Esophagus squamous epithelium (tissue), 5 donors: ENCODE measurements at regions not wholly inside any gene's neighbourhood (a gene's known extent, or its start where the extent isn't known, plus 50 kb on each side); places are given as distances from the start of the nearest gene placed in this dataset.

Experiments used
- DNase-seq: peaks from one replicate; lab custom pipeline; 2025; lab: John Stamatoyannopoulos, UW
- H3K27ac ChIP-seq, 4 donors: fragments of 200-600 bp; sonication (generic); one replicate each; pipeline ENCODE4 v1.5.1; 2016 to 2019; ENCODE audit warnings: mild to moderate bottlenecking in 1 of 4
- H3K27me3 ChIP-seq, 4 donors: fragments of 200-600 bp; sonication (generic); 1 replicate in 3 of 4; 2 replicates in 1 of 4; pipeline versions ENCODE4 v1.5.1 to v1.6.0; 2017 to 2021; ENCODE audit warnings: antibody characterized with exemption in 1 of 4
- H3K36me3 ChIP-seq, 3 donors: fragments of 200-600 bp; sonication (generic); one replicate each; pipeline ENCODE4 v1.5.1; 2016 to 2019
- H3K4me1 ChIP-seq, 3 donors: fragments of 200-600 bp; sonication (generic); one replicate each; pipeline ENCODE4 v1.5.1; 2017 to 2019
- H3K4me3 ChIP-seq, 4 donors: fragments of 200-600 bp; sonication (generic); 1 replicate in 3 of 4; 2 replicates in 1 of 4; pipeline ENCODE4 v1.5.1; 2016 to 2019; ENCODE audit warnings: mild to moderate bottlenecking in 2 of 4, moderate library complexity in 1 of 4
- H3K9me3 ChIP-seq, 3 donors: fragments of 200-600 bp; sonication (generic); one replicate each; pipeline ENCODE4 v1.5.1; 2016 to 2019
- POLR2A ChIP-seq, 4 donors: fragments of 450-650 bp; IDR thresholded peaks; one replicate each; pipeline ENCODE4 v1.6.1; 2017; ENCODE audit warnings: antibody characterized with exemption in 4 of 4, mild to moderate bottlenecking in 4 of 4, moderate library complexity in 3 of 4
- WGBS, 2 donors: methylation state at CpG; one replicate each; pipeline ENCODE4 v1.1.5; 2018; 5-methylcytosine and 5-hydroxymethylcytosine counted together
- intact Hi-C: fragments of 100-400 bp; cut with DNase I; formaldehyde crosslinking; loops from one replicate; pipeline ENCODE4 v1.15.0; 2022
- TF ChIP-seq, protein P1 (sequence below), 6 experiments: fragments of 450-650 bp in 4 of 6; fragments of 200-600 bp in 2 of 6; sonication (generic) in 2 of 6; IDR thresholded peaks; one replicate each; pipeline ENCODE4 v1.5.1; 2016 to 2019; ENCODE audit warnings: antibody characterized with exemption in 6 of 6, mild to moderate bottlenecking in 4 of 6, moderate library complexity in 4 of 6
- donor health status: DM: yes; HTN: yes; CAD: no.

- Histone ChIP-seq H3K9me3 (no peaks in the 10 kb centered on the region), H3K4me1 (no peaks in the 10 kb centered on the region), H3K36me3 (no peaks in the 10 kb centered on the region), H3K27me3 (no peaks in the 10 kb centered on the region), H3K4me3 (no peak overlapping the region), H3K27ac (no peak overlapping the region)
- 69 to 71% methylated on average over 2 of the region's 2 CpGs for WGBS, 2 donors
- DNase-seq = no peak
- TF ChIP-seq POLR2A (IDR thresholded peaks at IDR 0.05) = no peak
- TF ChIP-seq, protein P1, sequence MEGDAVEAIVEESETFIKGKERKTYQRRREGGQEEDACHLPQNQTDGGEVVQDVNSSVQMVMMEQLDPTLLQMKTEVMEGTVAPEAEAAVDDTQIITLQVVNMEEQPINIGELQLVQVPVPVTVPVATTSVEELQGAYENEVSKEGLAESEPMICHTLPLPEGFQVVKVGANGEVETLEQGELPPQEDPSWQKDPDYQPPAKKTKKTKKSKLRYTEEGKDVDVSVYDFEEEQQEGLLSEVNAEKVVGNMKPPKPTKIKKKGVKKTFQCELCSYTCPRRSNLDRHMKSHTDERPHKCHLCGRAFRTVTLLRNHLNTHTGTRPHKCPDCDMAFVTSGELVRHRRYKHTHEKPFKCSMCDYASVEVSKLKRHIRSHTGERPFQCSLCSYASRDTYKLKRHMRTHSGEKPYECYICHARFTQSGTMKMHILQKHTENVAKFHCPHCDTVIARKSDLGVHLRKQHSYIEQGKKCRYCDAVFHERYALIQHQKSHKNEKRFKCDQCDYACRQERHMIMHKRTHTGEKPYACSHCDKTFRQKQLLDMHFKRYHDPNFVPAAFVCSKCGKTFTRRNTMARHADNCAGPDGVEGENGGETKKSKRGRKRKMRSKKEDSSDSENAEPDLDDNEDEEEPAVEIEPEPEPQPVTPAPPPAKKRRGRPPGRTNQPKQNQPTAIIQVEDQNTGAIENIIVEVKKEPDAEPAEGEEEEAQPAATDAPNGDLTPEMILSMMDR (IDR thresholded peaks at IDR 0.05) = no peak
- intact Hi-C loops = no loop called here
Observed at GRCh38 chr5:51644976-51645375, 261.7 kb downstream of the ISL1 start.

GRCh38 chr5:51646482-51646881 is 263.2 kb downstream of the ISL1 start:
- intact Hi-C loops = no loop called here
- H3K9me3 ChIP-seq = no peaks in the 10 kb centered on the region
- no peaks in the 10 kb centered on the region for H3K36me3 ChIP-seq
- no peaks in the 10 kb centered on the region for H3K27me3 ChIP-seq
- peaks cover 0 to 7% (median 0%) of the 10 kb centered on the region in 3 donors for H3K4me1 ChIP-seq
- no peak overlapping the region for H3K4me3 ChIP-seq
- no peak for DNase-seq
- TF ChIP-seq, protein P1 (IDR thresholded peaks at IDR 0.05) = no peak
- TF ChIP-seq POLR2A (IDR thresholded peaks at IDR 0.05) = no peak
- no peak overlapping the region for H3K27ac ChIP-seq

- 15 to 35% methylated on average over 1 of the region's 1 CpG for WGBS, 2 donors
Observed at GRCh38 chr5:51650824-51651223, 267.6 kb downstream of the ISL1 start.

DNA sequence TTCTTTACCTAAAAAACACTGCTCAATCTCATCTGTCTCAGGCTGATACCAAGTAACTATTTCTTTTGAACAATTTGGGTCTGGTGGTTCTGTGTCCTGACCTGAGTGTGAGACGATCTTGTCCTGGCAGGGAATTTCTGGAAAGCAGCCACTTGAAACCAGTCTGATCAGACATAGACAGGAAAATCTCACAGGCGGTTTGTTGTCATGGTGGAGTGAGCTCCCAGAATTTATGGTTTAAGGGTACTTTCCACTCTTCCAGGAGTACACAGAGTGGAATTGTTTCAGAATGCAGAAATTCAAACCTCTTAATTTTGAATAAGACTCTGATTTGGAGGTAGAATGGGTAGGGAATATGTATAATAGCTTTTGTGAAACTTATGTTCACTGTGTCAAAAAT is 268.2 kb downstream of the ISL1 start:
- no peaks in the 10 kb centered on the region for H3K9me3 ChIP-seq
- peaks cover 0 to 24% (median 3%) of the 10 kb centered on the region in 3 donors for H3K4me1 ChIP-seq
- intact Hi-C loops = no loop called here
- no peak overlapping the region for H3K4me3 ChIP-seq
- H3K36me3 ChIP-seq = no peaks in the 10 kb centered on the region
- DNase-seq = no peak
- 23 to 64% methylated on average over 1 to 2 of the region's 2 CpGs for WGBS, 2 donors
- no peak for TF ChIP-seq POLR2A (IDR thresholded peaks at IDR 0.05)
- TF ChIP-seq, protein P1 (IDR thresholded peaks at IDR 0.05) = no peak
- no peaks in the 10 kb centered on the region for H3K27me3 ChIP-seq
- no peak overlapping the region for H3K27ac ChIP-seq

More at GRCh38 chr5:51650824-51651223, 267.6 kb downstream of the ISL1 start:
- Histone ChIP-seq H3K4me3 (no peak overlapping the region), H3K27ac (no peak overlapping the region), H3K36me3 (no peaks in the 10 kb centered on the region), H3K4me1 (peaks cover 0 to 24% (median 3%) of the 10 kb centered on the region in 3 donors), H3K27me3 (no peaks in the 10 kb centered on the region), H3K9me3 (no peaks in the 10 kb centered on the region)
- intact Hi-C loops = no loop called here
- DNase-seq = no peak
- TF ChIP-seq POLR2A (IDR thresholded peaks at IDR 0.05) = no peak
- TF ChIP-seq, protein P1 (IDR thresholded peaks at IDR 0.05) = no peak

DNA sequence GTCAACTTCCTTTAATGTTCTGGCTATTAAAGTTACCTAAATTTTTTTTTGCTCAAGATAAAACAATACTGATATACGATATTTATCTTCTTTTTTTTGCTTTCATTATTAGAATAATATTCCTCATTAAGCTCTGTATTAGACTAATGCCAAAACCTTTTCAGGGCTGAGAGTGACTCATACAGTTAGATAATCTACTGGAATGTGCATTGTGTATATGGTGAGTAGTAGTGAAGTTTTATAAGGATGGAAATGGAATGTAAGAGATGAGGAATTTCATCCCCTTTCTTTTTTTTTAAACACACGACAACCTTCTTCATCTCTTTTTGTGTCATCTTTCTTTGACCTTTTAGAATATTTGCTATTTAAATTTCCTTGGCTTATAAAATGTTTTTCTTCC is 268.6 kb downstream of the ISL1 start:
- intact Hi-C loops = no loop called here
- Histone ChIP-seq H3K36me3 (no peaks in the 10 kb centered on the region), H3K9me3 (no peaks in the 10 kb centered on the region), H3K27me3 (no peaks in the 10 kb centered on the region), H3K4me3 (no peak overlapping the region), H3K4me1 (peaks cover 0 to 24% (median 3%) of the 10 kb centered on the region in 3 donors), H3K27ac (no peak overlapping the region)
- no peak for DNase-seq
- no peak for TF ChIP-seq POLR2A (IDR thresholded peaks at IDR 0.05)
- TF ChIP-seq, protein P1 (IDR thresholded peaks at IDR 0.05) = no peak
- WGBS, 2 donors = 28 to 43% methylated on average over 2 of the region's 2 CpGs
